ENCODE measurements at regions not wholly inside any gene's neighbourhood (a gene's known extent, or its start where the extent isn't known, plus 50 kb on each side); places are given as distances from the start of the nearest gene placed in this dataset.

- 55 to 65% methylated on average over 2 of the region's 2 CpGs for WGBS, 2 donors
- TF ChIP-seq CTCF (IDR thresholded peaks at IDR 0.05): no peak
- no peak for TF ChIP-seq POLR2A (IDR thresholded peaks at IDR 0.05)
- intact Hi-C loops (cut with DNase I; ENCODE audit: low total_unique reads): no loop called here
- no peak for DNase-seq (ENCODE audit: low spot score in 2 of 2)
- H3K4me3 ChIP-seq (ENCODE audit: low read depth, poor library complexity, severe bottlenecking): no peak overlapping the region
Measured at GRCh38 chr9:79469164-79469563, 102.6 kb upstream of the TLE4 start.

- TF ChIP-seq POLR2A (IDR thresholded peaks at IDR 0.05): no peak
- no peak for TF ChIP-seq CTCF (IDR thresholded peaks at IDR 0.05)
- intact Hi-C loops (cut with DNase I; ENCODE audit: low total_unique reads): no loop called here
- 81 to 91% methylated on average over 2 of the region's 2 CpGs for WGBS, 2 donors
- H3K4me3 ChIP-seq (ENCODE audit: low read depth, poor library complexity, severe bottlenecking): no peak overlapping the region
- DNase-seq (ENCODE audit: low spot score in 2 of 2): no peak
Measured at GRCh38 chr9:79470954-79471353, 100.8 kb upstream of the TLE4 start.

- H3K4me3 ChIP-seq (ENCODE audit: low read depth, poor library complexity, severe bottlenecking): no peak overlapping the region
- WGBS, 2 donors: 81 to 85% methylated on average over 2 of the region's 2 CpGs
- TF ChIP-seq CTCF (IDR thresholded peaks at IDR 0.05) (no peak), POLR2A (IDR thresholded peaks at IDR 0.05) (no peak)
- intact Hi-C loops (cut with DNase I; ENCODE audit: low total_unique reads): no loop called here
- peak; percentile 43 to 88 for DNase-seq (ENCODE audit: low spot score in 2 of 2)
Measured at GRCh38 chr9:79471580-79472543, 99.9 kb upstream of the TLE4 start.

GRCh38 chr9:79473704-79474103 lies 98.1 kb upstream of the TLE4 start:
- DNase-seq (ENCODE audit: low spot score in 2 of 2): no peak
- no peak overlapping the region for H3K4me3 ChIP-seq (ENCODE audit: low read depth, poor library complexity, severe bottlenecking)
- TF ChIP-seq CTCF (IDR thresholded peaks at IDR 0.05): no peak
- no peak for TF ChIP-seq POLR2A (IDR thresholded peaks at IDR 0.05)
- intact Hi-C loops (cut with DNase I; ENCODE audit: low total_unique reads): no loop called here
- WGBS, 2 donors: 95 to 97% methylated on average over 1 of the region's 1 CpG

- intact Hi-C loops (cut with DNase I; ENCODE audit: low total_unique reads): no loop called here
- H3K4me3 ChIP-seq (ENCODE audit: low read depth, poor library complexity, severe bottlenecking): no peak overlapping the region
- no peak for TF ChIP-seq POLR2A (IDR thresholded peaks at IDR 0.05)
- no peak for DNase-seq (ENCODE audit: low spot score in 2 of 2)
- WGBS, 2 donors: 88 to 98% methylated on average over 3 of the region's 3 CpGs
Measured at GRCh38 chr9:79477241-79477840, 94.4 kb upstream of the TLE4 start.

- 49 to 53% methylated on average over 5 of the region's 5 CpGs for WGBS, 2 donors
- H3K4me3 ChIP-seq (ENCODE audit: low read depth, poor library complexity, severe bottlenecking): no peak overlapping the region
- TF ChIP-seq CTCF (IDR thresholded peaks at IDR 0.05) (no peak), POLR2A (IDR thresholded peaks at IDR 0.05) (no peak)
- intact Hi-C loops (cut with DNase I; ENCODE audit: low total_unique reads): no loop called here
- no peak for DNase-seq (ENCODE audit: low spot score in 2 of 2)
Measured at GRCh38 chr9:79477955-79478771, 93.6 kb upstream of the TLE4 start.
